Natural killer cell (primary cell): ENCODE measurements at regions not wholly inside any gene's neighbourhood (a gene's known extent, or its start where the extent isn't known, plus 50 kb on each side); places are given as distances from the start of the nearest gene placed in this dataset.

Source experiments
- ATAC-seq, 3 donors: fragments of 150-1000 bp in 2 of 3; fragments of 200-7000 bp in 1 of 3; cut with Tn5 transposase; 1 replicate in 1 of 3; 2 replicates in 2 of 3; pipeline ENCODE4 v1.10.0; 2021; ENCODE audit warnings: mild to moderate bottlenecking in 2 of 3, moderate library complexity in 2 of 3
- DNase-seq, 2 donors: peaks; one replicate each; pipeline versions ENCODE4 v3.0.0 to v3.0.0-alpha.2; 2013 to 2021; ENCODE audit warnings: mixed read lengths in 1 of 2
- H3K27ac ChIP-seq: one replicate; pipeline ENCODE4 v1.5.1; 2013; ENCODE audit warnings: mild to moderate bottlenecking, low read length
- H3K27me3 ChIP-seq: one replicate; pipeline ENCODE4 v1.6.1; 2013; ENCODE audit warnings: low read length; ENCODE audit not compliant: control insufficient read depth, insufficient read depth
- H3K36me3 ChIP-seq: one replicate; pipeline ENCODE4 v1.6.1; 2013; ENCODE audit warnings: low read length; ENCODE audit not compliant: control insufficient read depth, insufficient read depth
- H3K4me1 ChIP-seq: one replicate; pipeline ENCODE4 v1.6.1; 2013; ENCODE audit warnings: low read length; ENCODE audit not compliant: control insufficient read depth, insufficient read depth
- H3K4me3 ChIP-seq: one replicate; pipeline ENCODE4 v1.5.1; 2013; ENCODE audit warnings: low read length
- H3K9me3 ChIP-seq: one replicate; pipeline ENCODE4 v1.6.1; 2013; ENCODE audit warnings: low read length; ENCODE audit not compliant: control insufficient read depth, insufficient read depth
- H3K27ac Mint-ChIP-seq, 2 donors: one replicate each; pipeline ENCODE4 v1.8.0; 2022; ENCODE audit warnings: mild to moderate bottlenecking in 2 of 2, mixed read lengths in 2 of 2, moderate library complexity in 1 of 2
- H3K27me3 Mint-ChIP-seq, 2 donors: one replicate each; pipeline ENCODE4 v1.8.0; 2022; ENCODE audit warnings: low read depth in 2 of 2, mixed read lengths in 2 of 2
- H3K36me3 Mint-ChIP-seq: one replicate; pipeline ENCODE4 v1.8.0; 2022; ENCODE audit warnings: mixed read lengths
- H3K4me1 Mint-ChIP-seq, 2 donors: one replicate each; pipeline ENCODE4 v1.8.0; 2022; ENCODE audit warnings: mixed read lengths in 2 of 2
- H3K4me3 Mint-ChIP-seq: one replicate; pipeline ENCODE4 v1.8.0; 2022; ENCODE audit warnings: mild to moderate bottlenecking, moderate library complexity, mixed read lengths
- H3K9me3 Mint-ChIP-seq, 2 donors: one replicate each; pipeline ENCODE4 v1.8.0; 2022; ENCODE audit warnings: mixed read lengths in 2 of 2
- WGBS: methylation state at CpG from one replicate; pipeline ENCODE4 v1.1.7; 2013; ENCODE audit warnings: missing lambda C conversion rate; ENCODE audit not compliant: insufficient coverage; 5-methylcytosine and 5-hydroxymethylcytosine counted together
- intact Hi-C: fragments of 100-400 bp; cut with micrococcal nuclease; formaldehyde crosslinking; loops from one replicate; pipeline ENCODE4 v1.14.2; 2022
- TF ChIP-seq, protein P1 (sequence below): fragments of 200-600 bp; IDR thresholded peaks from one replicate; pipeline ENCODE4 v1.8.0; 2022; ENCODE audit warnings: antibody characterized with exemption

GRCh38 chr10:61565819-61566560 lies 96.7 kb upstream of the CABCOCO1 start:
- intact Hi-C loops = no loop called here
- Histone ChIP-seq H3K4me3 (no peak overlapping the region), H3K27me3 (no peaks in the 10 kb centered on the region), H3K27ac (no peak overlapping the region), H3K4me1 (no peaks in the 10 kb centered on the region), H3K36me3 (no peaks in the 10 kb centered on the region), H3K9me3 (no peaks in the 10 kb centered on the region)
- no peaks in the 10 kb centered on the region for H3K4me1 Mint-ChIP-seq
- WGBS = 73% methylated on average over 4 of the region's 4 CpGs
- no peak overlapping the region for H3K4me3 Mint-ChIP-seq
- H3K27me3 Mint-ChIP-seq = no peaks in the 10 kb centered on the region
- peaks cover 0 to 2% of the 10 kb centered on the region in 2 donors for H3K9me3 Mint-ChIP-seq
- ATAC-seq = no peak
- TF ChIP-seq, protein P1, sequence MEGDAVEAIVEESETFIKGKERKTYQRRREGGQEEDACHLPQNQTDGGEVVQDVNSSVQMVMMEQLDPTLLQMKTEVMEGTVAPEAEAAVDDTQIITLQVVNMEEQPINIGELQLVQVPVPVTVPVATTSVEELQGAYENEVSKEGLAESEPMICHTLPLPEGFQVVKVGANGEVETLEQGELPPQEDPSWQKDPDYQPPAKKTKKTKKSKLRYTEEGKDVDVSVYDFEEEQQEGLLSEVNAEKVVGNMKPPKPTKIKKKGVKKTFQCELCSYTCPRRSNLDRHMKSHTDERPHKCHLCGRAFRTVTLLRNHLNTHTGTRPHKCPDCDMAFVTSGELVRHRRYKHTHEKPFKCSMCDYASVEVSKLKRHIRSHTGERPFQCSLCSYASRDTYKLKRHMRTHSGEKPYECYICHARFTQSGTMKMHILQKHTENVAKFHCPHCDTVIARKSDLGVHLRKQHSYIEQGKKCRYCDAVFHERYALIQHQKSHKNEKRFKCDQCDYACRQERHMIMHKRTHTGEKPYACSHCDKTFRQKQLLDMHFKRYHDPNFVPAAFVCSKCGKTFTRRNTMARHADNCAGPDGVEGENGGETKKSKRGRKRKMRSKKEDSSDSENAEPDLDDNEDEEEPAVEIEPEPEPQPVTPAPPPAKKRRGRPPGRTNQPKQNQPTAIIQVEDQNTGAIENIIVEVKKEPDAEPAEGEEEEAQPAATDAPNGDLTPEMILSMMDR = no peak
- H3K27ac Mint-ChIP-seq = no peak overlapping the region
- H3K36me3 Mint-ChIP-seq = no peaks in the 10 kb centered on the region
- no peak for DNase-seq

DNA sequence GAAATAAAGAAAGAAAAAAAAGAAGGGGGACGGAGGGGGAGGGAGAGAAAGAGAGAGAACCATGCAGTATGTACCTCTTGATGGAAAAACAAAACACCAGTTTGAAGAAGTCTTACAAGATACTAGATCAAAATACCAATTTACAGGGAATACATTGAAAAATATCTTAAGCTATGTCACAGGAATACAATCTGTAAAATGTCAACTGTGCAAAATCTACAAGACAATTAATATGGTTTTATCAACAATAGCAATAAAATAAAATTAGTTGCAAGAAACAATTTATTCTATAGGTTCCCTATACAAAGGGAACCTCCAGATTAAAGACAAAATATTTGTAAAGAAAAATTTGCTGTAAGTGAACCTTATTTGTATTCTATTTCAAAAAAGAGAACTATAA lies 98.3 kb upstream of the CABCOCO1 start:
- 71% methylated on average over 1 of the region's 1 CpG for WGBS
- H3K27ac Mint-ChIP-seq = no peak overlapping the region
- no peaks in the 10 kb centered on the region for H3K36me3 ChIP-seq

GRCh38 chr10:61559615-61560014 lies 103.1 kb upstream of the CABCOCO1 start:
- Mint-ChIP-seq H3K27me3 (no peaks in the 10 kb centered on the region), H3K4me1 (no peaks in the 10 kb centered on the region), H3K27ac (no peak overlapping the region), H3K36me3 (no peaks in the 10 kb centered on the region), H3K9me3 (no peaks in the 10 kb centered on the region), H3K4me3 (no peak overlapping the region)
- no peak overlapping the region for H3K27ac ChIP-seq
- no peak for ATAC-seq
- intact Hi-C loops = no loop called here
- TF ChIP-seq, protein P1 = no peak
- H3K4me1 ChIP-seq = no peaks in the 10 kb centered on the region
- no peaks in the 10 kb centered on the region for H3K27me3 ChIP-seq
- no peak for DNase-seq
- H3K4me3 ChIP-seq = no peak overlapping the region
- no peaks in the 10 kb centered on the region for H3K36me3 ChIP-seq
- no peaks in the 10 kb centered on the region for H3K9me3 ChIP-seq

More for the DNA sequence above, 98.3 kb upstream of the CABCOCO1 start:
- ATAC-seq (no peak), DNase-seq (no peak)
- Mint-ChIP-seq H3K9me3 (peaks cover 0 to 2% of the 10 kb centered on the region in 2 donors), H3K4me1 (no peaks in the 10 kb centered on the region), H3K36me3 (no peaks in the 10 kb centered on the region), H3K27me3 (no peaks in the 10 kb centered on the region), H3K4me3 (no peak overlapping the region)
- Histone ChIP-seq H3K27ac (no peak overlapping the region), H3K9me3 (no peaks in the 10 kb centered on the region), H3K27me3 (no peaks in the 10 kb centered on the region), H3K4me3 (no peak overlapping the region), H3K4me1 (no peaks in the 10 kb centered on the region)
- intact Hi-C loops = no loop called here
- TF ChIP-seq, protein P1 = no peak

DNA sequence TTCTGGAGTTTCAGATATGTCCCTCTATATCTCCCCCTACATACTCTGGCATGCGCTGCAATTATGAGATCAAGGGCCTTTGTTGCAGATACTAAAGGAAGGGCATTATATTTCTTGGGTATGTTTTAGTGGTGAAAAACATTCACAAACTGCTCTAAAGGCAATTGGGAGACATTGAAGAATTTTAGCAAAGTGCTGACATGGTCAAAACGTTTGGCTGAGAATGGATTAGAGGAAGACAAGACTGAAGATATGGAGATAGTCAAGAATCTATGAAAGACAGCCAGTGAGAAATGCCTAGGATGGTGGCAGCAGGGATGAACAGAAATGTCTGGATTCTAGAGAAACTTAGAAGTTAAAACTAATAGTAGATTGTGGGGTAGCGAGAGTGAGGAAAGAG lies 104.5 kb upstream of the CABCOCO1 start:
- H3K27me3 Mint-ChIP-seq = no peaks in the 10 kb centered on the region
- DNase-seq (no peak), ATAC-seq (no peak)
- no peaks in the 10 kb centered on the region for H3K36me3 Mint-ChIP-seq
- no peaks in the 10 kb centered on the region for H3K9me3 Mint-ChIP-seq
- Histone ChIP-seq H3K27me3 (no peaks in the 10 kb centered on the region), H3K4me1 (no peaks in the 10 kb centered on the region), H3K36me3 (no peaks in the 10 kb centered on the region), H3K27ac (no peak overlapping the region), H3K9me3 (no peaks in the 10 kb centered on the region), H3K4me3 (no peak overlapping the region)
- no peak overlapping the region for H3K4me3 Mint-ChIP-seq
- no peak overlapping the region for H3K27ac Mint-ChIP-seq
- intact Hi-C loops = no loop called here
- no peaks in the 10 kb centered on the region for H3K4me1 Mint-ChIP-seq
- 73% methylated on average over 2 of the region's 3 CpGs for WGBS
- TF ChIP-seq, protein P1 = no peak
